A549 (cell line): ENCODE measurements at regions not wholly inside any gene's neighbourhood (a gene's known extent, or its start where the extent isn't known, plus 50 kb on each side); places are given as distances from the start of the nearest gene placed in this dataset.

ENCODE experiments used
- ATAC-seq, 2 experiments: fragments of 200-7000 bp in 1 of 2; fragments of >200 bp in 1 of 2; cut with Nextera tagmentation in 1 of 2; cut with Tn5 transposase in 1 of 2; 3 replicates each; pipeline versions ENCODE4 v1.8.0 to v1.9.1; 2018 to 2020; ENCODE audit warnings: mild to moderate bottlenecking in 1 of 2, moderate library complexity in 1 of 2
- CTCF ChIA-PET: fragments of 300-600 bp; sonication (Branson Sonifier 250); formaldehyde crosslinking; extraction: SDS; loops from one replicate; lab custom pipeline; 2021; ENCODE audit warnings: antibody characterized with exemption, inconsistent platforms; lab: Yijun Ruan, JAX
- POLR2A ChIA-PET: fragments of 350-600 bp; formaldehyde crosslinking; extraction: SDS; loops from one replicate; lab custom pipeline; 2021; ENCODE audit warnings: antibody characterized with exemption, inconsistent platforms; lab: Yijun Ruan, JAX
- DNase-seq, 2 experiments: peaks; one replicate each; pipeline versions ENCODE4 v3.0.0 to v3.0.0-alpha.2; 2011 to 2016; ENCODE audit warnings: low read depth in 1 of 2, low spot score in 1 of 2
- FAIRE-seq: peaks from 2 replicates; lab custom pipeline; 2011; peaks lifted over from hg19 to GRCh38; lab: Jason Lieb, UNC
- H3K27ac ChIP-seq, 2 experiments: fragments of >200 bp; sonication (Bioruptor Twin); formaldehyde crosslinking; 3 replicates each; pipeline ENCODE4 v1.5.1; 2016 to 2017
- H3K4me1 ChIP-seq: fragments of >200 bp; sonication (Bioruptor Twin); formaldehyde crosslinking; 3 replicates; pipeline ENCODE4 v1.6.1; 2016
- H3K4me2 ChIP-seq: fragments of >200 bp; sonication (Bioruptor Twin); formaldehyde crosslinking; 3 replicates; pipeline ENCODE4 v1.6.1; 2016
- H3K4me3 ChIP-seq: fragments of >200 bp; sonication (Bioruptor Twin); formaldehyde crosslinking; 3 replicates; pipeline ENCODE4 v1.5.1; 2016
- H3K9me3 ChIP-seq: fragments of >200 bp; sonication (Bioruptor Twin); formaldehyde crosslinking; 3 replicates; pipeline ENCODE4 v1.6.1; 2016
- CEBPB ChIP-seq, 2 experiments: fragments of >200 bp in 1 of 2; sonication (Bioruptor Twin) in 1 of 2; formaldehyde crosslinking in 1 of 2; IDR thresholded peaks; 2 replicates each; pipeline ENCODE4 v1.6.1; 2012 to 2016
- E2F6 ChIP-seq: IDR thresholded peaks from 2 replicates; pipeline ENCODE4 v1.6.1; 2012; ENCODE audit warnings: low read depth, borderline replicate concordance
- ELK1 ChIP-seq: fragments of 150-350 bp; IDR thresholded peaks from 2 replicates; pipeline ENCODE4 v1.6.1; 2014; ENCODE audit warnings: low read depth, mild to moderate bottlenecking, low read length
- FOSL2 ChIP-seq, 2 experiments: fragments of 450-650 bp in 1 of 2; fragments of >200 bp in 1 of 2; sonication (Bioruptor Twin) in 1 of 2; formaldehyde crosslinking; IDR thresholded peaks; 2 replicates each; pipeline versions ENCODE4 v1.5.0 to v1.6.1; 2016 to 2020; ENCODE audit warnings: mild to moderate bottlenecking in 1 of 2, moderate library complexity in 1 of 2
- FOXS1 ChIP-seq: fragments of 250-450 bp; sonication (Bioruptor Pico); IDR thresholded peaks from 2 replicates; pipeline ENCODE4 v1.5.0; 2020; ENCODE audit warnings: mild to moderate bottlenecking, moderate library complexity
- HEYL ChIP-seq: fragments of 250-450 bp; sonication (Bioruptor Pico); IDR thresholded peaks from 2 replicates; pipeline ENCODE4 v1.8.0; 2021; ENCODE audit warnings: mild to moderate bottlenecking, moderate library complexity
- HMGXB4 ChIP-seq: fragments of 250-450 bp; sonication (Bioruptor Pico); IDR thresholded peaks from 2 replicates; pipeline ENCODE4 v1.5.0; 2021; ENCODE audit warnings: mild to moderate bottlenecking, moderate library complexity, borderline replicate concordance
- HOXB13 ChIP-seq: fragments of 250-450 bp; sonication (Bioruptor Pico); IDR thresholded peaks from 2 replicates; pipeline ENCODE4 v1.5.0; 2020; ENCODE audit warnings: low read depth, mild to moderate bottlenecking, moderate library complexity
- HOXB5 ChIP-seq: fragments of 250-450 bp; sonication (Bioruptor Pico); IDR thresholded peaks from 2 replicates; pipeline ENCODE4 v1.5.0; 2020; ENCODE audit warnings: mild to moderate bottlenecking, moderate library complexity
- JUN ChIP-seq, 2 experiments: fragments of >200 bp; sonication (Bioruptor Twin); formaldehyde crosslinking; IDR thresholded peaks; 2 replicates in 1 of 2; 3 replicates in 1 of 2; pipeline ENCODE4 v1.6.1; 2016 to 2017
- JUNB ChIP-seq: fragments of >200 bp; sonication (Bioruptor Twin); formaldehyde crosslinking; IDR thresholded peaks from 2 replicates; pipeline ENCODE4 v1.6.1; 2016
- KDM5A ChIP-seq: fragments of 200-600 bp; sonication (generic); IDR thresholded peaks from 2 replicates; pipeline ENCODE4 v1.6.1; 2016; ENCODE audit warnings: antibody characterized with exemption, mild to moderate bottlenecking
- MAX ChIP-seq: IDR thresholded peaks from 2 replicates; pipeline ENCODE4 v1.6.1; 2012
- MYC ChIP-seq: IDR thresholded peaks from 2 replicates; pipeline ENCODE4 v1.6.1; 2012; ENCODE audit warnings: mild to moderate bottlenecking, inconsistent platforms, low read length, improper control_type of control experiment, borderline replicate concordance
- NFE2L2 ChIP-seq: fragments of 150-350 bp; conservative IDR thresholded peaks from 2 replicates; pipeline ENCODE4 v1.6.1; 2014; ENCODE audit warnings: low read length
- PBX3 ChIP-seq: IDR thresholded peaks from 2 replicates; pipeline ENCODE4 v1.6.1; 2012
- PHF8 ChIP-seq: fragments of 200-600 bp; sonication (generic); IDR thresholded peaks from 2 replicates; pipeline ENCODE4 v1.6.1; 2016; ENCODE audit warnings: low read depth, mild to moderate bottlenecking, antibody characterized with exemption, moderate library complexity, borderline replicate concordance
- POLR2A ChIP-seq: IDR thresholded peaks from 2 replicates; pipeline ENCODE4 v1.6.1; 2012; ENCODE audit warnings: mild to moderate bottlenecking, low read length
- RARB ChIP-seq: fragments of 250-450 bp; sonication (Bioruptor Pico); IDR thresholded peaks from 2 replicates; pipeline ENCODE4 v1.8.0; 2021; ENCODE audit warnings: mild to moderate bottlenecking, moderate library complexity
- RCOR1 ChIP-seq: fragments of 150-350 bp; IDR thresholded peaks from 2 replicates; pipeline ENCODE4 v1.6.1; 2014; ENCODE audit warnings: antibody characterized with exemption, low read length, low read depth
- RFX5 ChIP-seq: fragments of 450-650 bp; IDR thresholded peaks from 2 replicates; pipeline ENCODE4 v1.7.1; 2014; ENCODE audit warnings: antibody characterized with exemption, mild to moderate bottlenecking, moderate library complexity
- SREBF2 ChIP-seq: fragments of 450-650 bp; IDR thresholded peaks from 2 replicates; pipeline ENCODE4 v1.6.1; 2014; ENCODE audit warnings: mild to moderate bottlenecking, moderate library complexity
- TP53 ChIP-seq: fragments of 250-450 bp; sonication (Bioruptor Pico); IDR thresholded peaks from 2 replicates; pipeline ENCODE4 v1.5.0; 2021; ENCODE audit warnings: mild to moderate bottlenecking, moderate library complexity
- ZC3H11A ChIP-seq: fragments of 450-650 bp; IDR thresholded peaks from 2 replicates; pipeline ENCODE4 v1.6.1; 2014; ENCODE audit warnings: antibody characterized with exemption, mild to moderate bottlenecking
- ZFP36 ChIP-seq: fragments of 450-650 bp; IDR thresholded peaks from 2 replicates; pipeline ENCODE4 v1.6.1; 2014; ENCODE audit warnings: borderline replicate concordance; ENCODE audit not compliant: partially characterized antibody
- ZNF302 ChIP-seq: fragments of 250-450 bp; sonication (Bioruptor Pico); IDR thresholded peaks from 2 replicates; pipeline ENCODE4 v1.9.0; 2021; ENCODE audit warnings: inconsistent platforms, mild to moderate bottlenecking, moderate library complexity
- ZSCAN20 ChIP-seq: fragments of 250-450 bp; sonication (Bioruptor Pico); IDR thresholded peaks from 2 replicates; pipeline ENCODE4 v1.8.0; 2022; ENCODE audit warnings: mild to moderate bottlenecking, moderate library complexity
- WGBS: methylation state at CpG from one replicate; pipeline ENCODE4 v1.1.6; 2017; ENCODE audit errors: missing lambda C conversion rate; 5-methylcytosine and 5-hydroxymethylcytosine counted together

GRCh38 chr11:42025121-42025803 is 565.8 kb upstream of the LRRC4C start (continued):
- TF ChIP-seq HMGXB4, result no peak
- TF ChIP-seq HOXB5 (CRISPR knock-in tag), result no peak
- TF ChIP-seq FOXS1 (CRISPR knock-in tag), result no peak
- no peak for TF ChIP-seq RARB

- ChIA-PET CTCF (no interaction called here), POLR2A (no interaction called here)
- ATAC-seq (no peak), FAIRE-seq (no peak), DNase-seq (no peak)
- no peak overlapping the region for H3K4me2 ChIP-seq
- no peak overlapping the region for H3K27ac ChIP-seq
- H3K4me3 ChIP-seq, result no peak overlapping the region
- H3K9me3 ChIP-seq, result 0 out of 3 replicates have a peak, but pooled peaks cover 3% of the 10 kb centered on the region
- TF ChIP-seq HOXB13 (CRISPR knock-in tag) (no peak), HEYL (CRISPR knock-in tag) (no peak), RCOR1 (no peak), E2F6 (no peak), ZNF302 (CRISPR knock-in tag) (no peak), ZSCAN20 (no peak), CEBPB (IDR thresholded peaks at IDR 0.05) (no peak), MYC (no peak), RFX5 (no peak), FOSL2 (IDR thresholded peaks at IDR 0.05) (no peak), FOSL2 (CRISPR knock-in tag; IDR thresholded peaks at IDR 0.05) (no peak), SREBF2 (no peak)
- no peaks in the 10 kb centered on the region for H3K4me1 ChIP-seq
Measured at GRCh38 chr11:42034826-42035225, 575.4 kb upstream of the LRRC4C start.

GRCh38 chr11:42036201-42036600 is 576.7 kb upstream of the LRRC4C start:
- Histone ChIP-seq H3K4me1 (no peaks in the 10 kb centered on the region), H3K4me2 (no peak overlapping the region), H3K4me3 (no peak overlapping the region), H3K27ac (no peak overlapping the region), H3K9me3 (0 out of 3 replicates have a peak, but pooled peaks cover 3% of the 10 kb centered on the region)
- POLR2A ChIA-PET, result no interaction called here
- ATAC-seq (no peak), DNase-seq (no peak), FAIRE-seq (no peak)
- CTCF ChIA-PET, result no interaction called here
- WGBS, result 19% methylated on average over 2 of the region's 2 CpGs
- TF ChIP-seq CEBPB (IDR thresholded peaks at IDR 0.05), result no peak
- no peak for TF ChIP-seq KDM5A
- TF ChIP-seq FOSL2 (IDR thresholded peaks at IDR 0.05), result no peak
- no peak for TF ChIP-seq FOSL2 (CRISPR knock-in tag; IDR thresholded peaks at IDR 0.05)
- TF ChIP-seq ZFP36, result no peak
- no peak for TF ChIP-seq JUNB
- no peak for TF ChIP-seq ELK1
- TF ChIP-seq, all 56 proteins: peak for 0

- DNase-seq, result no peak
- no peaks in the 10 kb centered on the region for H3K4me1 ChIP-seq
- no peak overlapping the region for H3K4me3 ChIP-seq
- no peak overlapping the region for H3K27ac ChIP-seq
- no peak overlapping the region for H3K4me2 ChIP-seq
- no peak for FAIRE-seq
- ChIA-PET POLR2A (no interaction called here), CTCF (no interaction called here)
- H3K9me3 ChIP-seq, result no peaks in the 10 kb centered on the region
- no peak for ATAC-seq
- no peak for TF ChIP-seq TP53 (CRISPR knock-in tag)
- TF ChIP-seq POLR2A, result no peak
- no peak for TF ChIP-seq MYC
- no peak for TF ChIP-seq JUN (IDR thresholded peaks at IDR 0.05)
- no peak for TF ChIP-seq PHF8
- TF ChIP-seq FOSL2 (IDR thresholded peaks at IDR 0.05), result no peak
- TF ChIP-seq FOSL2 (CRISPR knock-in tag; IDR thresholded peaks at IDR 0.05), result no peak
- TF ChIP-seq NFE2L2, result no peak
- no peak for TF ChIP-seq MAX
- TF ChIP-seq PBX3, result no peak
- TF ChIP-seq ZC3H11A, result no peak
Measured at GRCh38 chr11:42043312-42043711, 583.9 kb upstream of the LRRC4C start.
